ENCODE measurements at regions not wholly inside any gene's neighbourhood (a gene's known extent, or its start where the extent isn't known, plus 50 kb on each side); places are given as distances from the start of the nearest gene placed in this dataset.

DNA sequence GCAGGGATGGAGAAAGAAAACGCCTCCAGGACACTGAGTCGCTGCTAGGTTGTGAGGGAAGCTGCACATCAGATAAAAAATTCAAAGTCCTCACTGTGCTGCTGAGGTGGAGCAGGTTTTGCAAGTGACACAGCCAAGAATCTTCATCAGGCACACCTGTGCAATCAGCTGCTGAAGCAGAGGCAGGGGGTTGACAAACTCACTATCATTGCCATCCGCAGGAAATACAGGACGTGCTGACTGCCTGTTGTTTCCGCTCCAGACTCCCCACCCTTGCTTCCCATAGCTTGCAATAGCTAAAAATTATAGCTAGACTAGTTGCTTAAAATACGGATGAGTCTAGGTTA is 147.8 kb upstream of the FHL2 start (continued):
- no peak for TF ChIP-seq ZNF280C (tag by site-specific recombination; IDR thresholded peaks at IDR 0.05)
- no peak for TF ChIP-seq ZNF394 (tag by site-specific recombination; IDR thresholded peaks at IDR 0.05; ENCODE audit: borderline replicate concordance)

DNA sequence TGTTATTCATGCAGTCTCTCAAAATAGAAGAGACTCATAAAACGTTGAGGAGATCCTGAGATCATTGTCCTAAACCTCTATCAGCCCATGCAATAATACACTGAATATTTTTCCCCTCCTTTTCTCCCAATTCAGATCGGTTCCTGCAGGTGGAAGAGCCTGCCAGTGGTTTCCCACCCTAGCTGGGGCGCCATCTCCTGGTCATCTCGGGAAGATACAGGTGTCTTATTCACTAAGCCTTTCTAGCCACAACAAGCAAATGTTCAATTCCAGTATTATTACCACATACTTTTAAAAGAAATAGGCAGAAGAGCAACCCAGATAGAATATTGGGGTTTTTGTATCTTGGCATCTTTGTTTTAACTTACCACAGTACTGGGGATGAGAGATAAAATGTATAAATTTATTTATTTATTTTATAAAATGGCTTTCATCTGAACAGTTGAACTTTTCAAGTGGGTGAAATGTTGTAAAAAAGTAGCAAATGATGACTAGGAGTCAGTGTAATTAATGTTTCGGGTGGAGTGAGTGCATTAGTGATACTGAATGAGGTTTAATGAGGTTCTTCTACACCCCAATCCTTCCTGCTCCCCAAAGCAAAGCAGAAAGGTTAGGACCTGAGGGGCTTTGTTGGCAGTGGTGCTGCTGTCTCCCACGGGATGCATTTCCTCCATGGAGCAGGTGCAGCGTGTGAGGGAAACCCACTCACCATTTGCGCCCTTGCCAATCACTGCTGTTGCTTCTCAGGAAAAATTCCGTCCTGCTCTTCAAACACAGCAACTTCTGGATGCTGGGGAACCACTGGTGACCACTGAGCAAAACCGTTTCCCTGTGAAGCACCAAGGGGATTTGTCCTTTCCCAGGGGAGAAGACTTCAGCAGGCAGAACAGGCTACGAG is 147.1 kb upstream of the FHL2 start:
- H3K4me1 ChIP-seq (ENCODE audit: control insufficient read depth, insufficient read depth, low read length): no peaks in the 10 kb centered on the region
- peak; percentile 43 for TF ChIP-seq ZNF654 (tag by site-specific recombination; IDR thresholded peaks at IDR 0.05; ENCODE audit: low read depth)
- no peak for TF ChIP-seq ZBTB7A (tag by site-specific recombination; IDR thresholded peaks at IDR 0.05; ENCODE audit: low read depth)
- TF ChIP-seq ZNF624 (tag by site-specific recombination; IDR thresholded peaks at IDR 0.05): no peak
- no peak for TF ChIP-seq ZNF560 (tag by site-specific recombination; IDR thresholded peaks at IDR 0.05; ENCODE audit: borderline replicate concordance)
- no peak for TF ChIP-seq CTCF (tag by site-specific recombination; IDR thresholded peaks at IDR 0.05)
- no peak for TF ChIP-seq ZNF10 (tag by site-specific recombination; IDR thresholded peaks at IDR 0.05)
- TF ChIP-seq, protein P1, sequence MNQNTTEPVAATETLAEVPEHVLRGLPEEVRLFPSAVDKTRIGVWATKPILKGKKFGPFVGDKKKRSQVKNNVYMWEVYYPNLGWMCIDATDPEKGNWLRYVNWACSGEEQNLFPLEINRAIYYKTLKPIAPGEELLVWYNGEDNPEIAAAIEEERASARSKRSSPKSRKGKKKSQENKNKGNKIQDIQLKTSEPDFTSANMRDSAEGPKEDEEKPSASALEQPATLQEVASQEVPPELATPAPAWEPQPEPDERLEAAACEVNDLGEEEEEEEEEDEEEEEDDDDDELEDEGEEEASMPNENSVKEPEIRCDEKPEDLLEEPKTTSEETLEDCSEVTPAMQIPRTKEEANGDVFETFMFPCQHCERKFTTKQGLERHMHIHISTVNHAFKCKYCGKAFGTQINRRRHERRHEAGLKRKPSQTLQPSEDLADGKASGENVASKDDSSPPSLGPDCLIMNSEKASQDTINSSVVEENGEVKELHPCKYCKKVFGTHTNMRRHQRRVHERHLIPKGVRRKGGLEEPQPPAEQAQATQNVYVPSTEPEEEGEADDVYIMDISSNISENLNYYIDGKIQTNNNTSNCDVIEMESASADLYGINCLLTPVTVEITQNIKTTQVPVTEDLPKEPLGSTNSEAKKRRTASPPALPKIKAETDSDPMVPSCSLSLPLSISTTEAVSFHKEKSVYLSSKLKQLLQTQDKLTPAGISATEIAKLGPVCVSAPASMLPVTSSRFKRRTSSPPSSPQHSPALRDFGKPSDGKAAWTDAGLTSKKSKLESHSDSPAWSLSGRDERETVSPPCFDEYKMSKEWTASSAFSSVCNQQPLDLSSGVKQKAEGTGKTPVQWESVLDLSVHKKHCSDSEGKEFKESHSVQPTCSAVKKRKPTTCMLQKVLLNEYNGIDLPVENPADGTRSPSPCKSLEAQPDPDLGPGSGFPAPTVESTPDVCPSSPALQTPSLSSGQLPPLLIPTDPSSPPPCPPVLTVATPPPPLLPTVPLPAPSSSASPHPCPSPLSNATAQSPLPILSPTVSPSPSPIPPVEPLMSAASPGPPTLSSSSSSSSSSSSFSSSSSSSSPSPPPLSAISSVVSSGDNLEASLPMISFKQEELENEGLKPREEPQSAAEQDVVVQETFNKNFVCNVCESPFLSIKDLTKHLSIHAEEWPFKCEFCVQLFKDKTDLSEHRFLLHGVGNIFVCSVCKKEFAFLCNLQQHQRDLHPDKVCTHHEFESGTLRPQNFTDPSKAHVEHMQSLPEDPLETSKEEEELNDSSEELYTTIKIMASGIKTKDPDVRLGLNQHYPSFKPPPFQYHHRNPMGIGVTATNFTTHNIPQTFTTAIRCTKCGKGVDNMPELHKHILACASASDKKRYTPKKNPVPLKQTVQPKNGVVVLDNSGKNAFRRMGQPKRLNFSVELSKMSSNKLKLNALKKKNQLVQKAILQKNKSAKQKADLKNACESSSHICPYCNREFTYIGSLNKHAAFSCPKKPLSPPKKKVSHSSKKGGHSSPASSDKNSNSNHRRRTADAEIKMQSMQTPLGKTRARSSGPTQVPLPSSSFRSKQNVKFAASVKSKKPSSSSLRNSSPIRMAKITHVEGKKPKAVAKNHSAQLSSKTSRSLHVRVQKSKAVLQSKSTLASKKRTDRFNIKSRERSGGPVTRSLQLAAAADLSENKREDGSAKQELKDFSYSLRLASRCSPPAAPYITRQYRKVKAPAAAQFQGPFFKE (tag by site-specific recombination; IDR thresholded peaks at IDR 0.05; ENCODE audit: borderline replicate concordance): no peak
- TF ChIP-seq ZNF341 (tag by site-specific recombination; IDR thresholded peaks at IDR 0.05; ENCODE audit: low read depth): 0 out of 2 replicates have a peak, but pooled peaks have one; percentile 28
- no peak for TF ChIP-seq ZNF2 (tag by site-specific recombination; IDR thresholded peaks at IDR 0.05)
- no peak for TF ChIP-seq TRIM28 (IDR thresholded peaks at IDR 0.05; ENCODE audit: borderline replicate concordance, low read length)
- TF ChIP-seq SCRT1 (tag by site-specific recombination; IDR thresholded peaks at IDR 0.05; ENCODE audit: borderline replicate concordance): 0 out of 2 replicates have a peak, but pooled peaks have one; percentile 18
- no peaks in the 10 kb centered on the region for H3K36me3 ChIP-seq (ENCODE audit: control insufficient read depth in 2 of 2, insufficient read depth in 1 of 2, low read length in 2 of 2)
- H3K9me3 ChIP-seq (ENCODE audit: control insufficient read depth, insufficient read depth, low read depth, low read length): no peaks in the 10 kb centered on the region
- ChIA-PET CTCF (interaction anchor here (0.6 to 2.0 kb wide), 6 partner anchors 9 to 731 kb away, joined by 3 to 6 read pairs (median 4); no protein-coding TSS in a partner anchor), POLR2A (no interaction called here)
- H3K27ac ChIP-seq (ENCODE audit: extremely low read depth, low read depth, low read length): no peak overlapping the region
- H3K4me3 ChIP-seq (ENCODE audit: low read depth, low read length): no peak overlapping the region
